ENCODE measurements at regions not wholly inside any gene's neighbourhood (a gene's known extent, or its start where the extent isn't known, plus 50 kb on each side); places are given as distances from the start of the nearest gene placed in this dataset.

- TF ChIP-seq TAF1 (IDR thresholded peaks at IDR 0.05; ENCODE audit: borderline replicate concordance, insufficient read depth, low read length) (no peak), POLR2AphosphoS5 (IDR thresholded peaks at IDR 0.05; ENCODE audit: low read depth, low read length) (no peak), SIN3A (IDR thresholded peaks at IDR 0.05; ENCODE audit: borderline replicate concordance, insufficient read depth, low read length) (no peak), REST (IDR thresholded peaks at IDR 0.05; ENCODE audit: insufficient read depth in 1 of 2, low read depth in 2 of 2, low read length in 2 of 2) (no peak)
These were observed 724.6 kb upstream of the NRP1 start for GRCh38 chr10:34058845-34059614.

Measured in PFSK-1 (cell line).